ENCODE measurements at regions not wholly inside any gene's neighbourhood (a gene's known extent, or its start where the extent isn't known, plus 50 kb on each side); places are given as distances from the start of the nearest gene placed in this dataset.

DNA sequence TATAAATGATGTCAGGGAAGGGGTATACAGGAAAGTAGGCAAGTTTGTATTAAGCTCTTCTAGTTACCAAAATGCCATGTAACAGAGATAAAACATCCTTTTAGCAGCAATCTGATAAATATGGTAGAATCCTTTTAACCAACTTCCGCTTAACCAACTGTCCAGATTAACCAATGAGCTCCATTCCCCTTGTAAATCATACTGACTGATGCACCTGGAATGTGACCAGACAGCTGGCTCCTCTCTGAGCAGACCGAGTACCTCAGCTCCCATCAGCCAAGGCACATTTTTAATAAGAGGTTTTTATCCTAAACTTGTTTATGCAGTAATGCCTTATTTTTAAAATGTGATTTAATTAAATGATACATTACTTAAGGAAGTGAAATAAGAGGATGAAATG, 66.4 kb downstream of the KLF12 start:
- ChIA-PET POLR2A (no interaction called here), CTCF (no interaction called here)
- TF ChIP-seq POLR2AphosphoS5 (IDR thresholded peaks at IDR 0.05; ENCODE audit: low read depth, low read length) (no peak), SIN3A (IDR thresholded peaks at IDR 0.05; ENCODE audit: borderline replicate concordance, insufficient read depth, low read depth, low read length) (no peak), TCF7L2 (IDR thresholded peaks at IDR 0.05; ENCODE audit: low read depth, low read length) (no peak)
- TF ChIP-seq, protein P1, sequence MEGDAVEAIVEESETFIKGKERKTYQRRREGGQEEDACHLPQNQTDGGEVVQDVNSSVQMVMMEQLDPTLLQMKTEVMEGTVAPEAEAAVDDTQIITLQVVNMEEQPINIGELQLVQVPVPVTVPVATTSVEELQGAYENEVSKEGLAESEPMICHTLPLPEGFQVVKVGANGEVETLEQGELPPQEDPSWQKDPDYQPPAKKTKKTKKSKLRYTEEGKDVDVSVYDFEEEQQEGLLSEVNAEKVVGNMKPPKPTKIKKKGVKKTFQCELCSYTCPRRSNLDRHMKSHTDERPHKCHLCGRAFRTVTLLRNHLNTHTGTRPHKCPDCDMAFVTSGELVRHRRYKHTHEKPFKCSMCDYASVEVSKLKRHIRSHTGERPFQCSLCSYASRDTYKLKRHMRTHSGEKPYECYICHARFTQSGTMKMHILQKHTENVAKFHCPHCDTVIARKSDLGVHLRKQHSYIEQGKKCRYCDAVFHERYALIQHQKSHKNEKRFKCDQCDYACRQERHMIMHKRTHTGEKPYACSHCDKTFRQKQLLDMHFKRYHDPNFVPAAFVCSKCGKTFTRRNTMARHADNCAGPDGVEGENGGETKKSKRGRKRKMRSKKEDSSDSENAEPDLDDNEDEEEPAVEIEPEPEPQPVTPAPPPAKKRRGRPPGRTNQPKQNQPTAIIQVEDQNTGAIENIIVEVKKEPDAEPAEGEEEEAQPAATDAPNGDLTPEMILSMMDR (IDR thresholded peaks at IDR 0.05) = no peak
- TF ChIP-seq, protein P2, sequence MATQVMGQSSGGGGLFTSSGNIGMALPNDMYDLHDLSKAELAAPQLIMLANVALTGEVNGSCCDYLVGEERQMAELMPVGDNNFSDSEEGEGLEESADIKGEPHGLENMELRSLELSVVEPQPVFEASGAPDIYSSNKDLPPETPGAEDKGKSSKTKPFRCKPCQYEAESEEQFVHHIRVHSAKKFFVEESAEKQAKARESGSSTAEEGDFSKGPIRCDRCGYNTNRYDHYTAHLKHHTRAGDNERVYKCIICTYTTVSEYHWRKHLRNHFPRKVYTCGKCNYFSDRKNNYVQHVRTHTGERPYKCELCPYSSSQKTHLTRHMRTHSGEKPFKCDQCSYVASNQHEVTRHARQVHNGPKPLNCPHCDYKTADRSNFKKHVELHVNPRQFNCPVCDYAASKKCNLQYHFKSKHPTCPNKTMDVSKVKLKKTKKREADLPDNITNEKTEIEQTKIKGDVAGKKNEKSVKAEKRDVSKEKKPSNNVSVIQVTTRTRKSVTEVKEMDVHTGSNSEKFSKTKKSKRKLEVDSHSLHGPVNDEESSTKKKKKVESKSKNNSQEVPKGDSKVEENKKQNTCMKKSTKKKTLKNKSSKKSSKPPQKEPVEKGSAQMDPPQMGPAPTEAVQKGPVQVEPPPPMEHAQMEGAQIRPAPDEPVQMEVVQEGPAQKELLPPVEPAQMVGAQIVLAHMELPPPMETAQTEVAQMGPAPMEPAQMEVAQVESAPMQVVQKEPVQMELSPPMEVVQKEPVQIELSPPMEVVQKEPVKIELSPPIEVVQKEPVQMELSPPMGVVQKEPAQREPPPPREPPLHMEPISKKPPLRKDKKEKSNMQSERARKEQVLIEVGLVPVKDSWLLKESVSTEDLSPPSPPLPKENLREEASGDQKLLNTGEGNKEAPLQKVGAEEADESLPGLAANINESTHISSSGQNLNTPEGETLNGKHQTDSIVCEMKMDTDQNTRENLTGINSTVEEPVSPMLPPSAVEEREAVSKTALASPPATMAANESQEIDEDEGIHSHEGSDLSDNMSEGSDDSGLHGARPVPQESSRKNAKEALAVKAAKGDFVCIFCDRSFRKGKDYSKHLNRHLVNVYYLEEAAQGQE (IDR thresholded peaks at IDR 0.05; ENCODE audit: insufficient read depth in 1 of 2, low read depth in 2 of 2, low read length in 1 of 2) = no peak
- Histone ChIP-seq H3K4me1 (ENCODE audit: control insufficient read depth, insufficient read depth, low read length) (no peaks in the 10 kb centered on the region), H3K27ac (ENCODE audit: low read length) (no peak overlapping the region), H3K9me3 (ENCODE audit: control insufficient read depth, insufficient read depth, low read depth, low read length) (no peaks in the 10 kb centered on the region), H3K27me3 (ENCODE audit: control insufficient read depth, insufficient read depth, low read length) (no peaks in the 10 kb centered on the region), H3K36me3 (ENCODE audit: control insufficient read depth, insufficient read depth, low read length) (no peaks in the 10 kb centered on the region), H3K4me3 (ENCODE audit: low read depth in 2 of 2, low read length in 2 of 2) (no peak overlapping the region)
- intact Hi-C loops (cut with micrococcal nuclease; ENCODE audit: unreplicated experiment) = no loop called here
- DNase-seq (ENCODE audit: low read depth, low spot score) (no peak), ATAC-seq (no peak)
- in situ Hi-C loops (cut with HindIII; ENCODE audit: low pct_unique_long_range_greater_than_20kb, low sequenced_read_pairs) = no loop called here
- BruUV-seq (replicated peaks) = no TSS peak

DNA sequence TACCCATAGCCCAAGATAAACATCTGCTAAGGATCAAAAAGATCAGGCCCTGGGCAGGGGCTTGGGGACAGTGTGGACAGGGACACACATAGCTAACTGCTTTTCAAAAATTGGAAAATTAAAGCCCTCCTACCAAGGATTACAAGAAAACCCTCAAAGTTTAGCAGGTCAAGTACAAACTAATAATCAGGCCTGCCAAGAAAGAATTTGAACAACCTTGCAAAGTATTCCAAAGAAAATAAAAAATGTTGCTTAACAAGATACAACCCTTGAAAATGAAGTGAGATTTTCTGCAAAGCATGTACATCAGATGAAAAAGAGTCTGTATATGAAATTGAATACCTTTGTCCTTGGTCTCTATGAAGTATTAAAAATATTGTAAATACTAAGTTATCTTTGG, 67.3 kb downstream of the KLF12 start:
- no peaks in the 10 kb centered on the region for H3K4me1 ChIP-seq (ENCODE audit: control insufficient read depth, insufficient read depth, low read length)
- intact Hi-C loops (cut with micrococcal nuclease; ENCODE audit: unreplicated experiment) = no loop called here
- ATAC-seq = no peak
- no peak for DNase-seq (ENCODE audit: low read depth, low spot score)
- CTCF ChIA-PET = no interaction called here
- no peaks in the 10 kb centered on the region for H3K9me3 ChIP-seq (ENCODE audit: control insufficient read depth, insufficient read depth, low read depth, low read length)
- H3K36me3 ChIP-seq (ENCODE audit: control insufficient read depth, insufficient read depth, low read length) = no peaks in the 10 kb centered on the region
- TF ChIP-seq, protein P2 (IDR thresholded peaks at IDR 0.05; ENCODE audit: insufficient read depth in 1 of 2, low read depth in 2 of 2, low read length in 1 of 2) = no peak
- no peak overlapping the region for H3K4me3 ChIP-seq (ENCODE audit: low read depth in 2 of 2, low read length in 2 of 2)
- no peaks in the 10 kb centered on the region for H3K27me3 ChIP-seq (ENCODE audit: control insufficient read depth, insufficient read depth, low read length)
- POLR2A ChIA-PET = no interaction called here
- H3K27ac ChIP-seq (ENCODE audit: low read length) = no peak overlapping the region
- no TSS peak for BruUV-seq (replicated peaks)
- in situ Hi-C loops (cut with HindIII; ENCODE audit: low pct_unique_long_range_greater_than_20kb, low sequenced_read_pairs) = no loop called here
